ENCODE measurements at regions not wholly inside any gene's neighbourhood (a gene's known extent, or its start where the extent isn't known, plus 50 kb on each side); places are given as distances from the start of the nearest gene placed in this dataset.

DNA sequence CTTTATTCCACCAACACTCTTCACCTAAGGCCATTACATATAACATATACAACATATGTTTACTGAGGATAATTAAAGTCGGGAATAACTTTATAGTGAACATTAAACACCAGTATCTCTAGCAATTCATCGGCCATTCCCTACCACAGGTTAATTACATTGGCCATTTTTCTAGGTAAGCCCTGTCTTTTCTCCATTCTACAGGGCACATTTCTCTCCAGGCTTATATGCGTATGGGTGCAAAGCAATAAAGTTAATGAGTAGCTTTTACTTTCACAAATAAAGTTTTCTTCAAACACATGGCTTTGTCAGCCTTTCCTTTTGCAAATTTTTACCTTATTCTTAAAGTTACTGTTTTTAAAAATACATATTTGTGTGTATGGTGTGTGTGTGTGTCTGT, 111.9 kb upstream of the IQCM start:
- ATAC-seq (ENCODE audit: low FRiP score) (no peak), DNase-seq (ENCODE audit: low spot score) (no peak)
- no peak for TF ChIP-seq CTCF (IDR thresholded peaks at IDR 0.05)

- ATAC-seq (ENCODE audit: low FRiP score) = no peak
- TF ChIP-seq CTCF (IDR thresholded peaks at IDR 0.05) = no peak
- no peak for DNase-seq (ENCODE audit: low spot score)
Observed at GRCh38 chr4:149928507-149928906, 112.9 kb upstream of the IQCM start.

DNA sequence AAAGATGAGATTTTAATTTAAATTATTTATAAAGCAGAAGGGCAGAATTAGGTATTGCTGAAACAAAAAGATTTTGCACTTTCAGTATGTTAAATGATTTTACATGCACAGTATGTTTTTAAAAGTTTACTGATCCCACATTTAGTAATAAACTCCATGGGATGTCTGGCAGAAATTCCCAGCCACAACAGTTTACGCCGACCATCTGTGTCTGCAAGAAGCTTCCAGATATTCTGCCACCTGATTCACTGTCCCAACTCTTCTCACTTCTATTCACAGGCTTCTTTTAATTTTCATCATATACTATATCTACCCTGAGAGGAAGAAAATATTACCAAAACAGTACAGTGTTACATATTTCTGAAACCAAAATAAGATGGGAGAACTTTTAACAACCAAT, 115.8 kb upstream of the IQCM start:
- no peak for ATAC-seq (ENCODE audit: low FRiP score)
- no peak for TF ChIP-seq CTCF (IDR thresholded peaks at IDR 0.05)
- DNase-seq (ENCODE audit: low spot score) = no peak

DNA sequence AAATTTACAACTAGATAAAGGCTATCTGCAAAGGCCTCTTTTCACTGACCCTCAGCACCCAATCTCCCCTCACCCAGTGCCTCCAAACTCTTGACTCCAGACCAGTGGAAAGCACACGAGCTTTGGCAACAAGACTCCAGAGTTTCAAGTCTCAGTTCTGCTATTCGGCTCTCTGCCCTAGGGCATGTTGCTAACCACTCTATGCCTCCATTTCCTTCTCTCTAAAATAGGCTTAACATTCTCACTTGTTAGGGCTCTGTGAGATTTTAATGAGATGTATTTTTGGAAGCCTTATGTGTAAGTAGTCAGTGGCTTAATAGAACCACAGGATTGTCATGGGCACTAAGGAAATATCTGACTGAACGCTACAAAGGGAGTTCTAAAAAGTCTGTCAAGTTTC, 116.5 kb upstream of the IQCM start:
- no peak for TF ChIP-seq CTCF (IDR thresholded peaks at IDR 0.05)
- no peak for ATAC-seq (ENCODE audit: low FRiP score)
- no peak for DNase-seq (ENCODE audit: low spot score)

DNA sequence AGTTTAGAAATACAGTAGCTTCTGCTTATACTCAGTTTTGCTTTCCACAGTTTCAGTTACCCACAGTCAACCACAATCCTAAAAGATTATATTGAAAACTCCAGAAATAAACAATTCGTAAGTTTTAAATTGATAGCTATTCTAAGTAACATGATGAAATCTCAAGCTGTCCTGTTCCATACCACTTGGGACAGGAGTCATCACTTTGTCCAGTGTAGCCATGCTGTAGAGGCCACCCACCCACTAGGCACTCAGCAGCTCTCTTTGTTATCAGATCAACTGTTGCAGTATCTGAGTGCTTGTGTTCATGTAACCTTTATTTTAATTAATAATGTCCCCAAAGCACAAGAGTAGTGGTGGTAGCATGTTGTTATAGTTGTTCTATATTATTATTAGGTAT, 117.5 kb upstream of the IQCM start:
- ATAC-seq (ENCODE audit: low FRiP score) = no peak
- no peak for TF ChIP-seq CTCF (IDR thresholded peaks at IDR 0.05)
- no peak for DNase-seq (ENCODE audit: low spot score)

DNA sequence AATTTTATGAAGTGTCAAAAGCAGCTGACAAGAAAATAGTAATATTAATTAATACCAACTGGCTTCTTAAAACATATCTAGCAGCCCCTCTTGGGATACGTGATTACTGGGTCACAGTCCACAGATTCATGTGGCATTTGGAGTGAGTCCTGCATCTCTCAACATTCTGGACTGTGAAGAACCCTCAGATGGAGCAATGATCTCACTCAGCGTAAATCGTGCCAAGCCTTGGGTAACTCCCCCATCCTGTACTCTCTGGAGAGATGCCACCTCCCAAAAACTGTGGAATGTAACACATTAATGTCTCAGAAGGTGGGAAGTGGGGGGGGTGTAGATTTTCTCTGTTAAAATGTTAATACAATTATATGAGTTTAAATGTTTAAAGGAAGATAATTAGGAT, 118.2 kb upstream of the IQCM start:
- no peak for TF ChIP-seq CTCF (IDR thresholded peaks at IDR 0.05)
- ATAC-seq (ENCODE audit: low FRiP score) (no peak), DNase-seq (ENCODE audit: low spot score) (no peak)

DNA sequence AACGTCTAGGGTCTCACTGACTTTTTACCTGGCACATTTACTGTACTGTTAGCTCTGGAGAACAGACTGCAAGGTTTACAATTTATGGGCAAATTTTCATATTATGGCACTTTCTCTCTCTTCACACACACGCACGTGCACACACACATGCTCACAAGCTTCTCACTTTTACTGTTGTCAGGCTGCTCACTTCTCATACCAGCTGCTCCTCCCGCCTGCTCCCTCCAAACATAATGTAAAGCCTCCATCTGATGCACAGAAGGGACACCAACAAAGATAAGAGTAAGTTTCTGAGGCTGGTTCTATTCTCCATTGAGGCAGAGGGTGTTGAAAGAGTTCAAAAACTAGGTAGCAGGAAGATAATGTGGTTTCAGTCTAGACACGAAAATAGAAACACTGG, 128.9 kb upstream of the DCLK2 start:
- no peak for ATAC-seq (ENCODE audit: low FRiP score)
- no peak for DNase-seq (ENCODE audit: low spot score)
- no peak for TF ChIP-seq CTCF (IDR thresholded peaks at IDR 0.05)

Measured in omental fat pad (tissue), 3 donors.